Epithelial cell of esophagus (primary cell): ENCODE measurements at regions not wholly inside any gene's neighbourhood (a gene's known extent, or its start where the extent isn't known, plus 50 kb on each side); places are given as distances from the start of the nearest gene placed in this dataset.

Source experiments
- DNase-seq: peaks from one replicate; pipeline ENCODE4 v3.0.0; 2010; ENCODE audit warnings: low read depth
- H3K4me3 ChIP-seq: 2 replicates; pipeline ENCODE4 v1.5.1; 2011; ENCODE audit warnings: mild to moderate bottlenecking, low read length, control low read depth
- TF ChIP-seq, protein P1 (sequence below): IDR thresholded peaks from 2 replicates; pipeline ENCODE4 v1.5.1; 2011; ENCODE audit warnings: low read depth, mild to moderate bottlenecking, low read length, control low read depth, inconsistent platforms; ENCODE audit not compliant: insufficient read depth; ENCODE audit errors: missing control alignments

DNA sequence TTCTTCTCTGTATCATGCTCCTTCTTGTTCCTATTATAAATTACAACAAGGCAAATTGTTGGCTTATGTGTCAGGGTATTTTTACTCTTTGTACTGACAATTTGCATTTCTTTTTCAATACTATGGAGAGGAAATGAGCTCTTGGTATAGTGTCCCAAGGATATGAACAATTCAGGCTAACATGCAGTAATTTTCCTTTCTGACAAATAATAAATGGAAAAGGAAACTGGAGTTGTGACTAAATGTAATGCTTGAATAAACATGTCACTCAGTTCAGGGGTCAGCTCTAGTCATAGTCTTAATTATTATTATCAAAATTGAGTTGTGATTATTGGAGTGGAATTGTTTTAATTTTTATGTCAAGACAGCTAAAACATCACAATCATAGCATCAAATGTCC, 256.0 kb upstream of the ZPLD1 start:
- no peak overlapping the region for H3K4me3 ChIP-seq
- TF ChIP-seq, protein P1, sequence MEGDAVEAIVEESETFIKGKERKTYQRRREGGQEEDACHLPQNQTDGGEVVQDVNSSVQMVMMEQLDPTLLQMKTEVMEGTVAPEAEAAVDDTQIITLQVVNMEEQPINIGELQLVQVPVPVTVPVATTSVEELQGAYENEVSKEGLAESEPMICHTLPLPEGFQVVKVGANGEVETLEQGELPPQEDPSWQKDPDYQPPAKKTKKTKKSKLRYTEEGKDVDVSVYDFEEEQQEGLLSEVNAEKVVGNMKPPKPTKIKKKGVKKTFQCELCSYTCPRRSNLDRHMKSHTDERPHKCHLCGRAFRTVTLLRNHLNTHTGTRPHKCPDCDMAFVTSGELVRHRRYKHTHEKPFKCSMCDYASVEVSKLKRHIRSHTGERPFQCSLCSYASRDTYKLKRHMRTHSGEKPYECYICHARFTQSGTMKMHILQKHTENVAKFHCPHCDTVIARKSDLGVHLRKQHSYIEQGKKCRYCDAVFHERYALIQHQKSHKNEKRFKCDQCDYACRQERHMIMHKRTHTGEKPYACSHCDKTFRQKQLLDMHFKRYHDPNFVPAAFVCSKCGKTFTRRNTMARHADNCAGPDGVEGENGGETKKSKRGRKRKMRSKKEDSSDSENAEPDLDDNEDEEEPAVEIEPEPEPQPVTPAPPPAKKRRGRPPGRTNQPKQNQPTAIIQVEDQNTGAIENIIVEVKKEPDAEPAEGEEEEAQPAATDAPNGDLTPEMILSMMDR = no peak
- peak; percentile 26 for DNase-seq

DNA sequence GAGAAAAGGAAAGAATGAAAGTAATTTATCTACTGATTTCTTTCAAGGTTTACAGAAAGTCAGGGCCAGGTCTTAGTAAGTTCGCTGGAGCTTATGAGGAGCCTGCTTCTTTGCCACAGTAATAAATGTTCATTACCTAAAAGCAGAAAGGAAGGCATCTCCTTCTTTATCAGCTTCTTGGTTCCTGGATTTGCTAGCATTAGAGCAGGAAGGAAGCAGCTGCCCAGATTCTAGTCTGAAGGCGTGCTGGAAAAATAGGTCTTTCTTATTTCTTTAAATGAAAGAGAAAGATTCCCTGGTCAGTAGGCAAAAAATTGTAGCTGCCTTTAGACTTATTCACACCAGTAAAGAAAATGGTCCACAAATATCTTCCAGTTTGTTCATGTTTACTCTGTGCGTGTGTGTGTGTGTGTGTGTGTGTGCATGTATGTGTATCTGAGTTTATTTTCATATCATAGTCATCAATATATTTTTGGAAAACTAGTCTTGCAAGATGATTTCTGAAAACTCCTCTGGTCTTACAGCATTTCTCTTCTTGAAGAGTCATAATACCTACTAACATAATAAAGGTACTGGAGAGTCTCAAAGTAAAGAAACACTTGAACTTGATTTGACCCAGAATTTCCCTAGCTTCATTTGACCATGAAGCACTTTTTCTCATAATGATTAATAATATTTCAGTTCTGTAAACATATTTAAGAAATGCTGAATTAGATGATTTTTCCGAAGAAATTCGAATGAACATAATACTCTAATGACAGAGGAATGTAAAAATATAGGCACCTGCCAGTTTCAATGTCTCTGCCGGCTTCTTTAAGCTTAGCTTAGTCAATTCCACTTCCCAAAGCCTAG, 255.3 kb upstream of the ZPLD1 start:
- peak; percentile 68 for DNase-seq
- TF ChIP-seq, protein P1 = no peak
- no peak overlapping the region for H3K4me3 ChIP-seq

DNA sequence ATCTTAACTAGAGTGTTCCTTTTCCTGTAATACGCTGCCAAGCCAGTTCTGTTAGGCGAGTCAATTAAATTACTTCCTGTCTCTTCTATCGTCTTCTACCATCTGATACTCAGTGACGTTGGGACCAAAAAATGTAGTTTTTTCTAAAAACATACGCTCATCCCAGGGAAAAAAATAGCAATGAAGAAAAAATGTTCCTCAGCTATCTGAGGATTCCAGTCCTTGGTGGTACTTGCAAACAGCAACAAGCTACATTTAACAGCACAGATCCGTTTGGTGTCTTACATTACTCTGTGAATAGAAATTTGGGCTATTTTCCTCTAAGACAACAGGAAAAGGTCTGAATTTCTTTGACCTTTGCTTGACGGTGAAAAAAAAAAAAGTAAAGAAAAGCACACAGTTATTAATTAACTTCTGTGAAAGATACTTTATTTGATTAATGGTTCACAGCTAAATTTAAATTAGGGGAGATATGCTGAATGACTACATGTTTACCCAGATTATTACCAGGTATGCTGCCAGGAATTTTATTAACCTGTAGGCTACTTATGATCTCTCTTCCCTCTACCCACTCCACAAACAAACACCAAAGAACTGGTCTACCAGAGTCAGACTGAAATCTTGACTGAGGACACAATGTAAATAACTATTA, 254.4 kb upstream of the ZPLD1 start:
- DNase-seq = peak; percentile 46
- TF ChIP-seq, protein P1 = no peak
- no peak overlapping the region for H3K4me3 ChIP-seq

DNA sequence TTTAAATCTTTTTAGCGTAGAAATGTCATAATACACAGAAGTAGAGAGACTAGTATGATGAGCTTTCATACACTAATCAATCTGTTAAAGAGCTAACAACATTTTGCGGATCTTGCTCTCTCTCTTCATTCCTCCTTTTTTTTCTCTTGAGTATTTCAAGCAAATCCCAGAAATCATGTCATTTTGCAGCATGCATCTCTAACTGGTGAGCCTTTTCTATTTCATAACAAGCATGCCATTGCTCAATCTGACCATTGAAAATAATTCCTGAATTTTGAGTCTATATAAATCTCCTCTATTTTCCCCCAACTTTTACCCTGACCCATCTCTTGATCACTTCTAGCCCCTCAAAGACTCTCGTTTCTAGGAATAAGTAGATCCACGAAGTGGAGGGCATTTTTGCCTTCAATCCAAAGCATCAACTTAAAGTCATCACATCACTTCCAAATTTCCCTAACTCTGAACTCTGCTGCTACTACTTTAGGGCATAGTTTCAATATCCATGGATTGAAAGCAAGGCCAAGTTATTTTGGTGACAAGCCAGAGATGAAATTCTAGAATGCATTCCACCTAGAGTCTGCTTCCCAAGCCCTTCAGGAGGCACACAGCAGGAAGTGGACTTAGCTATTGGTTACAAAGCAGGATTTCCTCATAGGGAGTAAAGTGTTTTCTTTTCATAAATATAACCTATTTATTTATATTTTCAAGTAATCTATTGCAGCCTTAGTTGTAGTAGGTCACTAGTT, 253.5 kb upstream of the ZPLD1 start:
- H3K4me3 ChIP-seq = no peak overlapping the region
- no peak for DNase-seq
- TF ChIP-seq, protein P1 = no peak

DNA sequence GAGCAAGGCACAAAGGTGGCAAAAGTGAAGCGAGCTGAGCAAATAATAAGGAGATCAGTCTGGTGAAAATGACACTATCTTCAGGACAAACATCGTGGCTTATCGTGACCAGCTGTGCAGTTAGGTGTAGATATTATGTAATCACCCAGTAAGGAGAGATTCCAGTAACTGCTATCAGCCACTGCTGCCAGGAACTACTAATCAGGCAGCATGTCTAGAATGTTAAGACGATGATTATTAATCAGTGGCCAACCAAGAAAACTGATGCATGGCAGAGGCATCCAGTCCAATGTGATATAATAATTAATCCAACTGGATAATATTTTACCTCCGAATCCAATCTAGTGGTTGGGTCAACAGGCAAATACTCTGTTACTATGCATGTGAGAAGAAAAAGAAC, 252.7 kb upstream of the ZPLD1 start:
- H3K4me3 ChIP-seq = no peak overlapping the region
- TF ChIP-seq, protein P1 = no peak
- peak; percentile 62 for DNase-seq

DNA sequence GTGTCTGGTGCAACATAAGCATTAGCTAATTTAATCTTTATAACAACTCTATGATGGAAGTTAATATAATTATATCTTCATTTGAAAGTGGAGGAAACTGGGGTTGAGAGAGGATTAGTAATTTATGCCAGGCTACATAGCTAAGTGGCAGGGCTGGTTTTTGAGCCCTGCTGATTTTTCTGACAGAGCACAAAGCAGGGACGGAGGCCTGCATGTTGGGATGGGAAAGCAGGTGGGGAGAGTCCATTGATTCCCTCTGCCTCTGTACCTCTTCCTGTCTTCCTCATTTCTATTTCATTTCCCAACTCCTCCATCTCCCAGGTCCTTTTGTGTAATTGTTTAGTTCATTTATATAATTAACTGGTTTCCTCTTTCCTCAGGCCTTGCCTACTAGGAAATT, 251.6 kb upstream of the ZPLD1 start:
- TF ChIP-seq, protein P1 = no peak
- no peak for DNase-seq
- no peak overlapping the region for H3K4me3 ChIP-seq
